Islet precursor cell (in vitro differentiated cells): ENCODE measurements at regions not wholly inside any gene's neighbourhood (a gene's known extent, or its start where the extent isn't known, plus 50 kb on each side); places are given as distances from the start of the nearest gene placed in this dataset.

Experiments
- DNase-seq: peaks from one replicate; pipeline ENCODE4 v3.0.0-alpha.2; 2018

- no peak for DNase-seq
These were observed 52.4 kb upstream of the WDR26 start for GRCh38 chr1:224486801-224487583.

- no peak for DNase-seq
These were observed 54.4 kb upstream of the WDR26 start for GRCh38 chr1:224488806-224489499.

- DNase-seq = no peak
These were observed 55.2 kb upstream of the WDR26 start for GRCh38 chr1:224489534-224490365.

GRCh38 chr1:224490549-224491537 lies 56.2 kb upstream of the WDR26 start:
- no peak for DNase-seq

GRCh38 chr1:224492015-224492414 lies 57.4 kb upstream of the WDR26 start:
- no peak for DNase-seq

- DNase-seq = no peak
These were observed 58.0 kb upstream of the WDR26 start for GRCh38 chr1:224492632-224493031.

- DNase-seq = no peak
These were observed 58.7 kb upstream of the WDR26 start for GRCh38 chr1:224493269-224493668.

GRCh38 chr1:224494343-224494742 lies 59.7 kb upstream of the WDR26 start:
- no peak for DNase-seq

GRCh38 chr1:224495866-224496265 lies 61.3 kb upstream of the WDR26 start:
- no peak for DNase-seq

GRCh38 chr1:224496826-224497225 lies 62.2 kb upstream of the WDR26 start:
- DNase-seq = no peak

GRCh38 chr1:224497714-224498573 lies 63.3 kb upstream of the WDR26 start:
- peak; percentile 88 for DNase-seq

GRCh38 chr1:224498574-224499170 lies 64.1 kb upstream of the WDR26 start:
- DNase-seq = peak; percentile 93

- no peak for DNase-seq
These were observed 64.6 kb upstream of the WDR26 start for GRCh38 chr1:224499204-224499603.

GRCh38 chr1:224500796-224501195 lies 66.2 kb upstream of the WDR26 start:
- DNase-seq = no peak

- DNase-seq = no peak
These were observed 67.2 kb upstream of the WDR26 start for GRCh38 chr1:224501836-224502235.

- DNase-seq = no peak
These were observed 68.0 kb upstream of the WDR26 start for GRCh38 chr1:224502459-224503160.

GRCh38 chr1:224503161-224504118 lies 68.8 kb upstream of the WDR26 start:
- peak; percentile 89 for DNase-seq

- DNase-seq = no peak
These were observed 69.9 kb upstream of the WDR26 start for GRCh38 chr1:224504297-224505041.
